ENCODE measurements at regions not wholly inside any gene's neighbourhood (a gene's known extent, or its start where the extent isn't known, plus 50 kb on each side); places are given as distances from the start of the nearest gene placed in this dataset.
"Not testable (repeated sequence)": the region's sequence is repeated elsewhere in the genome, so short reads cannot be mapped to it uniquely, and the experiment has no call there.

- no peak for ATAC-seq
- no peak for DNase-seq
- intact Hi-C loops (cut with DNase I), result no loop called here
Measured at GRCh38 chrX:145393702-145394235, 146.5 kb downstream of the SPANXN1 start.

- intact Hi-C loops (cut with DNase I), result no loop called here
- no peak for ATAC-seq
- DNase-seq, result no peak
Measured at GRCh38 chrX:145394344-145394743, 147.0 kb downstream of the SPANXN1 start.

DNA sequence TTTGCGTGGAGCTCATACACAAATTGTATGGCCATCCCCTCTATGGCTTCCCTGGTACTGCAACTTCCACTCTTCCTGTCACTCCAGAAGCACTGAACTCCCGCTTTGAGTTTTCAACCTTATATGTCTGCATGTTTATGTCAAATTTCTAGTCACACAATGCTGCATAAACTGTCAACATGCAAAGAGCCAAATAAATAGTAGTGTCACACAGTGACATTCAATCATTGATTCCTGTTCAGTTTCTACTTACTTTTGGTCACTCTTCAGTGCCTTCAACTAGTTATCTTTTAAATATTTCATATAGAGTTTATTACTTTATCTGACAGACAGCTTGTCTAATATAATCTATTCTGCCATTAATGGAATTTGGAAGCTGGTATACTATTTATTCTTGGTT, 149.3 kb downstream of the SPANXN1 start:
- intact Hi-C loops (cut with DNase I), result no loop called here
- ATAC-seq (no peak), DNase-seq (no peak)

DNA sequence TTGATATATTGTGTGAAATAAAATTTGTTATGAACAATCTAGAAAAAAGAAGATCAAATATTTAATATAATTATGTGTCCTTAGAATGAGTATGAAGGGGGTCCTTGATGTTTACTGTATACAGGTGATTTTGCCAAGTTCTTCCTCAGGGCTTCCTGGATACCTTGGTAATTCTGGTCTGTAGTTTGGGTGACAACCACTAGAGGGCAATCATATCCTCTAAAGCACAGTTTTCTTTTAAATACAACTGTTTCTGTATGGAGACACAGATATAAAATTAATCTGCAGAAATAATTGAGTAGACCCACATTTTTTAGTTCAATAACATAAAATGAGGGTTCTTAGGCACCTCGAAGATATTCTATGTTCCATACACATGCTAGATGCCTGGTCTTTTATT, 157.7 kb downstream of the SPANXN1 start:
- ATAC-seq, result no peak
- no peak for DNase-seq
- intact Hi-C loops (cut with DNase I), result no loop called here

GRCh38 chrX:145410622-145411021, 163.3 kb downstream of the SPANXN1 start:
- no peak for DNase-seq
- intact Hi-C loops (cut with DNase I), result no loop called here
- ATAC-seq, result no peak

GRCh38 chrX:145436211-145436610, 188.9 kb downstream of the SPANXN1 start:
- intact Hi-C loops (cut with DNase I); DNase-seq; ATAC-seq: not testable (repeated sequence)

- no peak for DNase-seq
- no peak for ATAC-seq
- intact Hi-C loops (cut with DNase I), result no loop called here
Measured at GRCh38 chrX:145464650-145465049, 217.3 kb downstream of the SPANXN1 start.

GRCh38 chrX:145475725-145476124, 228.4 kb downstream of the SPANXN1 start:
- ATAC-seq (no peak), DNase-seq (no peak)
- intact Hi-C loops (cut with DNase I), result no loop called here

DNA sequence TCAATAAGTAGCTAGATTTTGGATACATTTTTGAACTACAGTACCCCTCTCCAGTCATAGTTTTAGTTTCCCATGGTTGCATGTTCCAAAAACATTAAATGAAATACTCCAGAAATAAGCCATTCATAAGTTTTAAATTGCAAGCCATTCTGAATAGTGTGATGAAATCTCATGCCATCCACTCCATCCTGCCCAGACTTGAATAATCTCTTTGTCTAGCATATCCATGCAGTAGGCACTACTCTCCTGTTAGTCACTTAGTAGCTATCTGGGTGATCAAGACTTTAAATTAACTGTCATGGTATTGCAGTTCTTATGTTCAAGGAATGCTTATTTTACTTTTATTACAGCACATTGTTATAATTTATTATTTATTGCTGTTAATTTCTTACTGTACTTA, 237.4 kb downstream of the SPANXN1 start:
- DNase-seq (no peak), ATAC-seq (no peak)
- intact Hi-C loops (cut with DNase I), result no loop called here

DNA sequence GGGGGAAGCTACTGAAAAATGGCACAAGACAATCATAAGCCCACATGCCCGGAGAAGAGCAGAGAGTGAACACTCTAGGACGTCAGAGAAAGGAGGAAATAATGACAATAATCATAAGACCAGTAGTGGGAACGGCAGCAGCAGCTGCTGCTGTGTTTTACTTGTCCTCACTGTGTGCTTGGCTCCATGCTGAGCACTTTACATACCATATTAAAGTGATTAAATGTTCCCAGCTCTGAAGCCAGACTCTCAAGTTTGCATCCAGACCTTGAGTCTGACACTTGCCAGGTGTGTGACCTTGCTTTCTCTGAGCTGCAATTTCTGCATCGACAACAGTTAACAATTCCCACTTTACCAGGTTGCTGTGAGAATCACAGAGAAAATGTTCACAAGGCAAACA, 255.4 kb downstream of the SPANXN1 start:
- intact Hi-C loops (cut with DNase I), result no loop called here
- DNase-seq, result no peak
- no peak for ATAC-seq

DNA sequence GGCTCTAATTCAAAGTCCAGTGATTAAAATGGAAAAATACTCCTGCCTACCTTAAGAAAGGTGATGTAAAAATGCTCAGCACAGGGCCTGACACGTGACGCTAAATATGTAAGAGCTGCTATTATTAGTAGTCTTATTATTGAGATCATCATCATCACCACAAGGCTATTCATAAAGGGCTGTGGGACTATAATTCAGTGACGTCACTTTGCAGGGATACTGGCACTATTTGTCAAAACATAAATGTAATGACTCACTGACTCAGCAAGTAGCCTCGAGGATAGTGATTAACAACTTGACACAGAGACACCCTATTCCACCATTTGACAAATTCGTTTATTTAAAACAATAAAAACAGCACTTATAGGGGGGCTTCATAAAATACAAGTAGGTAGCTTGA, 258.9 kb downstream of the SPANXN1 start:
- DNase-seq (no peak), ATAC-seq (no peak)
- intact Hi-C loops (cut with DNase I), result no loop called here

GRCh38 chrX:145524931-145525330, 277.6 kb downstream of the SPANXN1 start:
- ATAC-seq (no peak), DNase-seq (no peak)
- intact Hi-C loops (cut with DNase I), result no loop called here

GRCh38 chrX:145532176-145532780, 285.0 kb downstream of the SPANXN1 start:
- ATAC-seq (no peak), DNase-seq (no peak)
- intact Hi-C loops (cut with DNase I), result no loop called here

- intact Hi-C loops (cut with DNase I), result no loop called here
- ATAC-seq (no peak), DNase-seq (no peak)
Measured at GRCh38 chrX:145533534-145533933, 284.1 kb upstream of the SLITRK2 start.

GRCh38 chrX:145549496-145549895, 268.1 kb upstream of the SLITRK2 start:
- ATAC-seq, result no peak
- intact Hi-C loops (cut with DNase I), result no loop called here
- no peak for DNase-seq

- ATAC-seq (no peak), DNase-seq (no peak)
- intact Hi-C loops (cut with DNase I), result no loop called here
Measured at GRCh38 chrX:145552643-145553042, 265.0 kb upstream of the SLITRK2 start.

GRCh38 chrX:145553702-145554101, 263.9 kb upstream of the SLITRK2 start:
- intact Hi-C loops (cut with DNase I), result no loop called here
- DNase-seq, result no peak
- ATAC-seq, result no peak

DNA sequence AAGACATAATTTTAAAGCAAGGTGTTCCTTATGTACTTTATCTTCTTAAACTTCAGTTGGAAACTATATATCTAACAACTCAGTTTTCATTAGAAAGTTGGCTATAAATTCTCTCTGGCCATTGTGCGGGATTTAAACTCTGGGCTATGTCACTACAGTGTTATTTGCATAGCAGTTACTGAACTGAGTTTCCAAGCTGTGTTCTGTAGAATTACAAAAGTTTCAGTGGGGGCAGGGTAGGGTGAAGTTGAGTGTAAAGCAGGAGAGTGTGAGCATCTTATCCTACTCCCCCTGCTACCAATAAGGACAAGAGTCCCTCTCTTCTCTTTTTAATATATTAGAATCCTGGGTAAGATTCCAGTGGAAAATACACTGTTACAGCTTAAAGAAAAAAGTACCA, 254.5 kb upstream of the SLITRK2 start:
- intact Hi-C loops (cut with DNase I), result no loop called here
- ATAC-seq (no peak), DNase-seq (no peak)

GRCh38 chrX:145609951-145610511, 207.6 kb upstream of the SLITRK2 start:
- DNase-seq (no peak), ATAC-seq (peak in 1 of 2 donors; percentile 68)
- intact Hi-C loops (cut with DNase I), result no loop called here

DNA sequence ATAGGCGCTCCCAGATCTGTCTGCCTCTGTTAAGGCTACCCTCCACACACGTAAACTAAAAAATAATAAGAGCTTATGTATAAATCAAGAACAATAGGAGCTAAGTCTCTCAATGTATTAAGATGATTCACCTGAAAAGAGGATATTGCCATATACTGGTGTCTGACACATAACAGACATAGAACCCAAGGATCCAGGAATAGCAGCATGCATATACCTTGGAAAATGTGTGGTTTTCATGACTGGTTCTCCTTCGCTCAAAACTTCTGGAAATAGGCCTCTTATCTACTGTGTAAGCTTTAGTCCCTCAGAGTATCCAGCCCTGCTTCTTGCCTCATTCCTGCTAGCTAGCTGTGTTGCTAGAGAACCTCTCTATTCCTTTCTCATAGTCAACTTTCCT, 203.7 kb upstream of the SLITRK2 start:
- intact Hi-C loops (cut with DNase I), result no loop called here
- ATAC-seq, result no peak

GRCh38 chrX:145620666-145621065, 197.0 kb upstream of the SLITRK2 start:
- intact Hi-C loops (cut with DNase I), result no loop called here
- DNase-seq (no peak), ATAC-seq (no peak)

More for the DNA sequence above, 203.7 kb upstream of the SLITRK2 start:
- no peak for DNase-seq
